Thyroid gland (tissue), 4 donors: ENCODE measurements at regions not wholly inside any gene's neighbourhood (a gene's known extent, or its start where the extent isn't known, plus 50 kb on each side); places are given as distances from the start of the nearest gene placed in this dataset.

Experiments
- DNase-seq, 2 donors: peaks; one replicate each; pipeline ENCODE4 v3.0.0-alpha.2; 2019
- H3K27ac ChIP-seq, 3 donors: fragments of 200-600 bp; sonication (generic); 1 replicate in 2 of 3; 2 replicates in 1 of 3; pipeline ENCODE4 v1.5.1; 2016 to 2019; ENCODE audit warnings: mild to moderate bottlenecking in 1 of 3, moderate library complexity in 1 of 3
- H3K27me3 ChIP-seq: fragments of 200-600 bp; sonication (generic); one replicate; pipeline ENCODE4 v1.5.1; 2019
- H3K36me3 ChIP-seq, 2 donors: fragments of 200-600 bp; sonication (generic); one replicate each; pipeline ENCODE4 v1.5.1; 2016 to 2019
- H3K4me1 ChIP-seq, 2 donors: fragments of 200-600 bp; sonication (generic); one replicate each; pipeline ENCODE4 v1.5.1; 2017 to 2019
- H3K4me3 ChIP-seq, 3 donors: fragments of 200-600 bp; sonication (generic); replicated peaks in 1 of 3; 1 replicate in 2 of 3; 2 replicates in 1 of 3; pipeline ENCODE4 v1.5.1; 2016; ENCODE audit warnings: mild to moderate bottlenecking in 1 of 3
- H3K9me3 ChIP-seq: fragments of 200-600 bp; sonication (generic); one replicate; pipeline ENCODE4 v1.5.1; 2017
- CTCF ChIP-seq, 6 experiments: fragments of 200-600 bp in 3 of 6; fragments of 450-650 bp in 3 of 6; sonication (generic) in 3 of 6; IDR thresholded peaks; one replicate each; pipeline ENCODE4 v1.5.1; 2016 to 2019; ENCODE audit warnings: antibody characterized with exemption in 6 of 6, mild to moderate bottlenecking in 2 of 6, inconsistent platforms in 1 of 6, moderate library complexity in 1 of 6
- POLR2A ChIP-seq, 2 donors: fragments of 450-650 bp; IDR thresholded peaks; one replicate each; pipeline ENCODE4 v1.6.1; 2017; ENCODE audit warnings: antibody characterized with exemption in 2 of 2, mild to moderate bottlenecking in 2 of 2, moderate library complexity in 1 of 2
- WGBS, 2 donors: methylation state at CpG; one replicate each; pipeline ENCODE4 v1.1.5; 2017; 5-methylcytosine and 5-hydroxymethylcytosine counted together
- intact Hi-C: fragments of 100-400 bp; cut with DNase I; formaldehyde crosslinking; loops from one replicate; pipeline ENCODE4 v1.15.1; 2023

- Histone ChIP-seq H3K4me3 (no peak overlapping the region), H3K9me3 (no peaks in the 10 kb centered on the region), H3K27me3 (no peaks in the 10 kb centered on the region), H3K36me3 (no peaks in the 10 kb centered on the region), H3K4me1 (peaks cover 0 to 7% of the 10 kb centered on the region in 2 donors), H3K27ac (no peak overlapping the region)
- no peak for DNase-seq
- no peak for TF ChIP-seq CTCF (IDR thresholded peaks at IDR 0.05)
- no peak for TF ChIP-seq POLR2A (IDR thresholded peaks at IDR 0.05)
- intact Hi-C loops, result no loop called here
- WGBS, 2 donors, result 84 to 88% methylated on average over 20 of the region's 20 CpGs
Observed at GRCh38 chr3:13206799-13207577, 133.8 kb upstream of the IQSEC1 start.

- intact Hi-C loops, result no loop called here
- TF ChIP-seq CTCF (IDR thresholded peaks at IDR 0.05) (no peak), POLR2A (IDR thresholded peaks at IDR 0.05) (no peak)
- H3K4me1 ChIP-seq, result peaks cover 0 to 7% of the 10 kb centered on the region in 2 donors
- H3K27ac ChIP-seq, result no peak overlapping the region
- no peaks in the 10 kb centered on the region for H3K36me3 ChIP-seq
- no peaks in the 10 kb centered on the region for H3K9me3 ChIP-seq
- WGBS, 2 donors, result 94 to 96% methylated on average over 3 of the region's 3 CpGs
- DNase-seq, result no peak
- no peak overlapping the region for H3K4me3 ChIP-seq
- no peaks in the 10 kb centered on the region for H3K27me3 ChIP-seq
Observed at GRCh38 chr3:13205567-13206143, 132.4 kb upstream of the IQSEC1 start.

- 20 to 24% methylated on average over 4 to 34 of the region's 34 CpGs for WGBS, 2 donors
- peaks cover 0 to 7% of the 10 kb centered on the region in 2 donors for H3K4me1 ChIP-seq
- no peak overlapping the region for H3K4me3 ChIP-seq
- TF ChIP-seq POLR2A (IDR thresholded peaks at IDR 0.05), result no peak
- no peak for TF ChIP-seq CTCF (IDR thresholded peaks at IDR 0.05)
- no peaks in the 10 kb centered on the region for H3K27me3 ChIP-seq
- H3K36me3 ChIP-seq, result no peaks in the 10 kb centered on the region
- intact Hi-C loops, result no loop called here
- no peak for DNase-seq
- no peak overlapping the region for H3K27ac ChIP-seq
- H3K9me3 ChIP-seq, result no peaks in the 10 kb centered on the region
Observed at GRCh38 chr3:13204177-13204581, 130.9 kb upstream of the IQSEC1 start.

GRCh38 chr3:13203398-13204176, 130.4 kb upstream of the IQSEC1 start:
- Histone ChIP-seq H3K9me3 (no peaks in the 10 kb centered on the region), H3K27ac (no peak overlapping the region), H3K4me3 (no peak overlapping the region), H3K27me3 (no peaks in the 10 kb centered on the region), H3K36me3 (no peaks in the 10 kb centered on the region), H3K4me1 (peaks cover 0 to 7% of the 10 kb centered on the region in 2 donors)
- intact Hi-C loops, result no loop called here
- no peak for DNase-seq
- WGBS, 2 donors, result 70 to 85% methylated on average over 6 to 22 of the region's 22 CpGs
- no peak for TF ChIP-seq POLR2A (IDR thresholded peaks at IDR 0.05)
- TF ChIP-seq CTCF (IDR thresholded peaks at IDR 0.05), result no peak
